IMR-90 (cell line): ENCODE measurements at regions not wholly inside any gene's neighbourhood (a gene's known extent, or its start where the extent isn't known, plus 50 kb on each side); places are given as distances from the start of the nearest gene placed in this dataset.
A peak's percentile ranks its signal among the peaks of the same experiment; 100 is the strongest.

Source experiments
- ATAC-seq: fragments of 200-7000 bp; cut with Tn5 transposase; 2 replicates; pipeline ENCODE4 v1.9.1; 2020; ENCODE audit warnings: low read depth, mild to moderate bottlenecking, moderate library complexity
- BruUV-seq: library from RNA; stranded (reverse); fragments of 400-500 nt; replicated peaks from 2 replicates; lab custom pipeline; 2021; lab: Mats Ljungman, UMichigan
- CTCF ChIA-PET: fragments of 300-600 bp; formaldehyde crosslinking; extraction: SDS; loops from one replicate; lab custom pipeline; 2021; ENCODE audit warnings: antibody characterized with exemption; lab: Yijun Ruan, JAX
- POLR2A ChIA-PET: fragments of 300-600 bp; sonication (Branson Sonifier 250); formaldehyde crosslinking; loops from one replicate; lab custom pipeline; 2022; ENCODE audit warnings: antibody characterized with exemption; ENCODE audit not compliant: unreplicated experiment; lab: Charles Lee
- DNase-seq: peaks from one replicate; pipeline ENCODE4 v3.0.0; 2013
- H2AFZ ChIP-seq: replicated peaks from 2 replicates; pipeline ENCODE3; 2013; ENCODE audit warnings: low read length, mild to moderate bottlenecking; ENCODE audit not compliant: poor library complexity
- H2AK5ac ChIP-seq: 2 replicates; pipeline ENCODE4 v1.6.1; 2013; ENCODE audit warnings: low read depth, low read length, inconsistent platforms
- H2AK9ac ChIP-seq: replicated peaks from 2 replicates; pipeline ENCODE3; 2013; ENCODE audit warnings: mild to moderate bottlenecking, low read depth, low read length, moderate library complexity; ENCODE audit not compliant: poor library complexity
- H2BK120ac ChIP-seq: 2 replicates; pipeline ENCODE4 v1.6.1; 2013; ENCODE audit warnings: low read depth, low read length, inconsistent platforms
- H2BK15ac ChIP-seq: 3 replicates; pipeline ENCODE4 v1.6.1; 2013; ENCODE audit warnings: low read depth, low read length, inconsistent platforms
- H2BK20ac ChIP-seq: 2 replicates; pipeline ENCODE4 v1.6.1; 2013; ENCODE audit warnings: low read depth, mild to moderate bottlenecking, inconsistent platforms, low read length, moderate library complexity
- H2BK5ac ChIP-seq: 2 replicates; pipeline ENCODE4 v1.6.1; 2013; ENCODE audit warnings: mild to moderate bottlenecking, low read depth, low read length, inconsistent platforms; ENCODE audit not compliant: poor library complexity, severe bottlenecking
- H3K14ac ChIP-seq: replicated peaks from 2 replicates; pipeline ENCODE4 v1.6.1; 2013; ENCODE audit warnings: low read depth, low read length, inconsistent platforms
- H3K18ac ChIP-seq: 2 replicates; pipeline ENCODE4 v1.6.1; 2013; ENCODE audit warnings: low read depth, low read length, control low read depth
- H3K23ac ChIP-seq: 2 replicates; pipeline ENCODE4 v1.6.1; 2013; ENCODE audit warnings: low read depth, low read length, inconsistent platforms
- H3K27ac ChIP-seq: 2 replicates; pipeline ENCODE4 v1.5.1; 2013; ENCODE audit warnings: mild to moderate bottlenecking, control low read depth, low read length; ENCODE audit not compliant: insufficient read depth
- H3K27me3 ChIP-seq: 2 replicates; pipeline ENCODE4 v1.6.1; 2013; ENCODE audit warnings: low read length; ENCODE audit not compliant: control insufficient read depth, insufficient read depth
- H3K36me3 ChIP-seq: 2 replicates; pipeline ENCODE4 v1.6.1; 2013; ENCODE audit warnings: low read length, mixed read lengths; ENCODE audit not compliant: control insufficient read depth, insufficient read depth
- H3K4ac ChIP-seq: 2 replicates; pipeline ENCODE4 v1.6.1; 2013; ENCODE audit warnings: low read depth, low read length, inconsistent platforms
- H3K4me1 ChIP-seq: 2 replicates; pipeline ENCODE4 v1.6.1; 2013; ENCODE audit warnings: low read length, mixed read lengths; ENCODE audit not compliant: control insufficient read depth, insufficient read depth
- H3K4me2 ChIP-seq: 2 replicates; pipeline ENCODE4 v1.6.1; 2013; ENCODE audit warnings: low read depth, mild to moderate bottlenecking, control low read depth, low read length, moderate library complexity
- H3K4me3 ChIP-seq: 2 replicates; pipeline ENCODE4 v1.5.1; 2013; ENCODE audit warnings: low read depth, mild to moderate bottlenecking, control low read depth, low read length, moderate library complexity; ENCODE audit not compliant: insufficient read depth
- H3K56ac ChIP-seq: 2 replicates; pipeline ENCODE4 v1.6.1; 2013; ENCODE audit warnings: low read length, inconsistent platforms; ENCODE audit not compliant: insufficient read depth; ENCODE audit errors: extremely low read depth
- H3K79me1 ChIP-seq, 2 experiments: 2 replicates each; pipeline ENCODE4 v1.6.1; 2013; ENCODE audit warnings: low read length in 2 of 2, inconsistent platforms in 1 of 2, low read depth in 1 of 2
- H3K9ac ChIP-seq: 2 replicates; pipeline ENCODE4 v1.6.1; 2013; ENCODE audit warnings: low read depth, low read length, control low read depth
- H3K9me1 ChIP-seq: 2 replicates; pipeline ENCODE4 v1.6.1; 2013; ENCODE audit warnings: low read length, inconsistent platforms; ENCODE audit not compliant: insufficient read depth
- H3K9me3 ChIP-seq: 2 replicates; pipeline ENCODE4 v1.6.1; 2013; ENCODE audit warnings: low read length; ENCODE audit not compliant: control insufficient read depth, insufficient read depth
- H4K20me1 ChIP-seq: 2 replicates; pipeline ENCODE4 v1.6.1; 2013; ENCODE audit warnings: low read length, inconsistent platforms; ENCODE audit not compliant: insufficient read depth
- H4K5ac ChIP-seq: 2 replicates; pipeline ENCODE4 v1.6.1; 2013; ENCODE audit warnings: mild to moderate bottlenecking, low read depth, low read length, control low read depth
- H4K8ac ChIP-seq, 2 experiments: 2 replicates each; pipeline ENCODE4 v1.6.1; 2013; ENCODE audit warnings: low read depth in 2 of 2, low read length in 2 of 2, control low read depth in 1 of 2, inconsistent platforms in 1 of 2
- H4K91ac ChIP-seq: 2 replicates; pipeline ENCODE4 v1.6.1; 2013; ENCODE audit warnings: low read depth, low read length, inconsistent platforms; ENCODE audit not compliant: insufficient read depth
- MAFK ChIP-seq: IDR thresholded peaks from 2 replicates; pipeline ENCODE4 v1.6.1; 2012; ENCODE audit warnings: low read depth, low read length, improper control_type of control experiment
- dilution Hi-C: fragments of 300-500 bp; cut with HindIII; formaldehyde crosslinking; loops from one replicate; pipeline ENCODE4 v1.14.3; 2018; ENCODE audit warnings: low sequenced_read_pairs; ENCODE audit not compliant: unreplicated experiment
- in situ Hi-C: fragments of 300-500 bp; cut with MboI; formaldehyde crosslinking; loops from 3 replicates; pipeline ENCODE4 v1.14.3; 2019; ENCODE audit warnings: low sequenced_read_pairs, inconsistent platforms, mixed read lengths
- intact Hi-C: fragments of 100-400 bp; cut with micrococcal nuclease; formaldehyde crosslinking; loops from 2 replicates; pipeline ENCODE4 v1.10.0; 2022
- TF ChIP-seq, protein P1 (sequence below): fragments of 150-350 bp; IDR thresholded peaks from 2 replicates; pipeline ENCODE4 v1.6.1; 2016; ENCODE audit warnings: low read depth, mild to moderate bottlenecking, low read length, moderate library complexity, borderline replicate concordance

DNA sequence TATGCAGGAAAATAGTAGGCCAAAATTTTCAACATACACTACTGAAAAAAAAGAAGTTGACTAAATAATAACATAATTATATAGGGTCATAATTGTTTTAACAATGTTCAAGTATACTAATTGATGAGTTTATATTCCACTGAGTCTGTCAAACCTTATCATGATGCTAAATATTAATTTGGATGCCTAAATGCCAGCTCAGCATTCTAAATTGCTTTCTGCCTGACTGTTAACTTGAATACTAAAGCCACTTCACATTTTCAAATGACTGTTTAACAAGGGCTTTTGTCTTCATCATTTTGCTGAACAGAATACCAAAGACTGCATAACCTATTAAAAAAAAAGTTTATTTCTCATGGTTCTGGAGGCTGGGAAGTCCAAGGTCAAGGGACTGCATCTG lies 232.8 kb downstream of the DOK5 start:
- CTCF ChIA-PET, result no interaction called here

More for the DNA sequence above, 232.8 kb downstream of the DOK5 start:
- Histone ChIP-seq H3K23ac (no peak overlapping the region), H3K14ac (no peak overlapping the region), H3K4me1 (no peaks in the 10 kb centered on the region), H2AFZ (no peak overlapping the region), H2BK120ac (no peak overlapping the region), H3K79me1 (no peaks in the 10 kb centered on the region), H3K27me3 (no peaks in the 10 kb centered on the region), H3K4me2 (no peak overlapping the region), H3K27ac (no peak overlapping the region), H4K5ac (no peak overlapping the region), H2BK5ac (no peak overlapping the region), H3K36me3 (no peaks in the 10 kb centered on the region), H3K9me1 (no peaks in the 10 kb centered on the region), H2BK15ac (no peak overlapping the region), H4K8ac (no peak overlapping the region), H3K9ac (no peak overlapping the region), H3K4me3 (no peak overlapping the region), H2AK9ac (no peak overlapping the region), H3K56ac (no peak overlapping the region), H2BK20ac (no peak overlapping the region), H2AK5ac (no peak overlapping the region), H4K91ac (no peak overlapping the region), H3K9me3 (peaks cover 5% of the 10 kb centered on the region), H3K4ac (no peak overlapping the region), H3K18ac (no peak overlapping the region), H4K20me1 (no peaks in the 10 kb centered on the region)
- no peak for ATAC-seq
- in situ Hi-C loops, result no loop called here
- peak; percentile 37 for TF ChIP-seq MAFK
- TF ChIP-seq, protein P1, sequence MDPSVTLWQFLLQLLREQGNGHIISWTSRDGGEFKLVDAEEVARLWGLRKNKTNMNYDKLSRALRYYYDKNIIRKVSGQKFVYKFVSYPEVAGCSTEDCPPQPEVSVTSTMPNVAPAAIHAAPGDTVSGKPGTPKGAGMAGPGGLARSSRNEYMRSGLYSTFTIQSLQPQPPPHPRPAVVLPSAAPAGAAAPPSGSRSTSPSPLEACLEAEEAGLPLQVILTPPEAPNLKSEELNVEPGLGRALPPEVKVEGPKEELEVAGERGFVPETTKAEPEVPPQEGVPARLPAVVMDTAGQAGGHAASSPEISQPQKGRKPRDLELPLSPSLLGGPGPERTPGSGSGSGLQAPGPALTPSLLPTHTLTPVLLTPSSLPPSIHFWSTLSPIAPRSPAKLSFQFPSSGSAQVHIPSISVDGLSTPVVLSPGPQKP, result no peak
- DNase-seq, result no peak
- dilution Hi-C loops, result no loop called here
- no TSS peak for BruUV-seq
- intact Hi-C loops, result no loop called here
- POLR2A ChIA-PET, result no interaction called here
